Midbrain (tissue), 1 donor: ENCODE measurements at regions not wholly inside any gene's neighbourhood (a gene's known extent, or its start where the extent isn't known, plus 50 kb on each side); places are given as distances from the start of the nearest gene placed in this dataset.
"Not testable (repeated sequence)": the region's sequence is repeated elsewhere in the genome, so short reads cannot be mapped to it uniquely, and the experiment has no call there.

Experiments used
- DNase-seq: peaks from one replicate; lab custom pipeline; 2025; lab: John Stamatoyannopoulos, UW

- no peak for DNase-seq
Measured at GRCh38 chr3:137438561-137438960, 325.6 kb upstream of the SOX14 start.

DNA sequence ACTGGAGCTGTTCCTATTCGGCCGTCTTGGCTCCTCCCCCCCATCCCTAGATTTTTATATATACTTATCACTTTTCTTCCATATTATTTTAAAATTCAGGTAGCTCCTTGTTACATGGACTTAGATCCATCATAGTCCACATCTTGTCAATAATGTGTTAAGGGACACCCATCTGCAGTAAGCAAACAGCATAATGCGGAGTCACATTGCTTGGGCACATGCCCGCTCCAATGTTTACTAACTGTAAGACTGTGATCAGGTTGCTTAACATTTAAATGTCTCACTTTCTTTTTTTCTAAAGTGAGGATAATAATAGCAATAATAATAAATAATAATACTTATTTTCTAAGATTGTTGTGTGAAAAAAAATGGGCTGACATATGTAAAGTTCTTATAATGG is 303.2 kb upstream of the SOX14 start:
- no peak for DNase-seq

GRCh38 chr3:137463131-137463530 is 301.0 kb upstream of the SOX14 start:
- DNase-seq: no peak

DNA sequence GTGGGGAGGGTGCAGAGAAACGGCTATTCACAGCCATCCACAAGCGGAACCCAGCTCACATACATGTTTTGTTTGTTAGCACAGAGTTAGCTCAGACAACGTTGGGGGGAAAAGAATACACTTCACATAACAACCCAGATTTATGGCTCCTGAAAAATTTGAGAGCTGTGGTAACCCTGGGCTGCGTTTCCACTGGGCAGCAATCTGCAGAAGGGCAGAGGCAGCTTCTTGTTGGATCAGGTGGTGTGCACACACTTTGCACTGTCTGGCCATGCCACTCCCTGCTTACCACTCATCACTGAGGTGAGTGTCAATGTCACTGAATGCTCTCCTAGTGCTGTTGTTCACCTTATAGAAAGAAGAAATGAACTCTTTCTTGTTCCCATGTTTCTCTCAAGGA is 299.8 kb upstream of the SOX14 start:
- DNase-seq: no peak

DNA sequence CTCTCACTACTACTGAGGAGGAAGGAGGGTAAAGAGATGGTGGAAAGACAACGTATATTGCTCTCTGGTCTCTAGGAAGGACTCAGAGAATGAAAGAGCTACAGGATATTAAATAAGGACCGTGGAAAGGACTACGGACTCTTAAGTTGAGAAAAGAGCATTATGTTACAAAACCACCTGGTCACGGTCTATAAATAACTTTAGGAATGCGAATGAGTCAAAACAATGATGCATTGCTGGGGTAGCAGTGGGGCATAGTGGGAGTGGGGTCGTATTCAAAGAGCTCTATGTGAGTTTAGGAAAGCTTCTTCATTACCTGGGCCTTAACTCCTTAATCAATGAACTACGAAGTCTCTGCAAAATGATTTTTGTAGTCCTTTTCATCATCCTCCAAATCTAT is 295.7 kb upstream of the SOX14 start:
- DNase-seq: no peak

DNA sequence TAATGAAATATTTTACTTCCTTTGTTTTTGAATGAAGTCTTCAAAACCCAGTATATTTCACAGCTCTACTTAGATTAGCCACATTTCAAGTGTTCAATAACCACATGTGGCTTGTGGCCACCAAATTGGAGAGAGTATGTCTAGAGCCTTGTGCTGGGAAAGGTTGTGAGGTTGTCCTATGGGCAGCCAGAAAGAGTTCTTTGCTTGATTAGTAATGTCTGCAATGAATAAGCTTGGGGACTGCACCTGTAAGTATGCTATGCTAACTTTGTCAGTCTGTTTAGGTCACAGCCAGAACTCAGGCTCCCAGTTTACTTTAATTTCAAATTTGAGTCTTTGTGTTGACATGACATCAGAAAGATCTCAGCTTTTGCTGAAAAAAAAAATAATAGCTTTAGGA is 294.9 kb upstream of the SOX14 start:
- DNase-seq: no peak

DNA sequence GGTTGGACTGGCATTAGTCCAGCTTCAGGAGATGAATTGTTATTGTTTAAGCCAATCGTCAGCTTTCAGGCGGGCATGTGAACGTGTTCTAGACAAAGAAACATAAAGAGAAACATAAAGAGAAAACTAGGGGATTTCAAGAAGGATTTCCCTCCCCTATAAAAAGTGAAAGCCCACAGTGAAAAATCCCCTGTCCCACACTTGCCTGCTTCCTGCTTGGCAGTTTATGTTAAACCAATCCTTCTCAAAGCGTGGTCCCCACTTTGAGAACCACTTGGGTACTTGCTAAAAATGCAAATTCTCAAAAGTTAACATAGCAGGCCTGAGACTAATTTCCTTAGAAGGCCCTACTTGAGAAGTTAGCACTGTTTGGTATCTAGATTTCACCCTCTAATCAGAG is 293.0 kb upstream of the SOX14 start:
- no peak for DNase-seq

- no peak for DNase-seq
Measured at GRCh38 chr3:137471558-137472204, 292.4 kb upstream of the SOX14 start.

DNA sequence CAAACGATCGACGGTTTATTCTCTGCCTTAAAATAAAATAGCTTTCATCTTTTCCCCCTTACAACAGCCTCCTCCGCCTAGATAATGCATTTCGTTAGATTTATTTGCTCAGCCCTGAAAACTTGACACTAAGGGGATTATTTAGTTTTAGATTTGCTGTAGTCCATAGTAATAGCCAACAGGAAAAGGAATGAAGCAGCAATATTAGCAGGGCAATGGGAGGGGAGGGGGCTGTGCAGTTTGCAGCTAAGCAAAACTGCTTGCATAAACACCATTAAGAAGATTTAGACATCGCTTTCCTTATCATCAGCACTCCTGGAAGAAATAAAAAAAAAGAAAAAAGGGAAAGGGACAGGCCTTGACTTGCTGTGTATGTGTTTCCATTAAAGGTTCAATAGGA is 286.5 kb upstream of the SOX14 start:
- no peak for DNase-seq

DNA sequence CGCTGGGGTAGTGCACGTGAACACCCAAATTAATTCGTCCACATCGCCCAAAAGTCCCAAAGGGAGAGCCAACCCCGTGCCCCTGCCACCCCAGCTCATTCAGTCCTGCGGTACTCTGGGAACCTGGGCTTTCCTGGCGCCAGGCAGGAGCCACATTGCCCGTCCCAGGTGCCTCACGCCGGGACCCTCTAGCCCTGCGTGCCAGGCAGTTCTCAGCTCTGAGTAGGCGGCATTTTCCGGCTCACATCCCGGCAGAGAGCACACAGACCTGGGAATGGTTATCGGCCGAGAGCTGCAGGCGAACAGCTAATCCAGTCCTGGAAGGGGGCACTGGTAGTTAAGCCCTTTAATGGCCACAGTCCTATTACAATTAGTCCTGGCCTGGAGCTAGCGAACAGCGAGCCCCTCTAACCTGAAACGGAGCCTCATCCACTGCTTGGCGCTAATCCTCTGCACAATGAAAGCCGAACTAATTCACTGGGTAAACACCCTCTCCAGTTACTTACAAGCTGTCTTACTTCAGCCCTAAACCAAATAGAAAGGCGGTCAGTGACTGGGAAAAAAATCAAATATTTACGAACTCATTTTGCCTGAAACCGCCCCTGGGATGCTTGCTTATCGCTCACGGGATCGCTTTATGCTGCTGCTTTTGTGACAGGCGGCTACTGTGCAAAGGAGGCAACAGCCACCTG is 254.6 kb upstream of the SOX14 start:
- DNase-seq: no peak

DNA sequence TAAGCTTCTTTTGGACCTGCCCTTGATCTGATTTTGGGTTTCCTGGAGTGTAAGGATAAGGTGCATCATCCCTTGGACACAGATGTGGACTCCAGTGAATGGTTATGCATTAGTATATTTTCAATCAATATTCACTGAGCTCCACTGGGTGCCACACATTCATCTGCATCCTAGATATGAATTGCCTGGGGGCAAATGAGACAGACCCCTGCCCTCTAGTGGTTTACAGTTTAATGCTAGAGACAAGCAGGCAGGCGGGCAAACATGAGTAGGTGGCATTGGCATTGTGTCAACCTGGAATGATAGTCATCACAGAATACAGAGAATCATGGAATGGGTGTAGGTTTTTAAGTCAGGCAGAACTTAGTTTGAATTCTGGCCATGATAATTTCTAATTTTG is 252.5 kb upstream of the SOX14 start:
- DNase-seq: no peak

DNA sequence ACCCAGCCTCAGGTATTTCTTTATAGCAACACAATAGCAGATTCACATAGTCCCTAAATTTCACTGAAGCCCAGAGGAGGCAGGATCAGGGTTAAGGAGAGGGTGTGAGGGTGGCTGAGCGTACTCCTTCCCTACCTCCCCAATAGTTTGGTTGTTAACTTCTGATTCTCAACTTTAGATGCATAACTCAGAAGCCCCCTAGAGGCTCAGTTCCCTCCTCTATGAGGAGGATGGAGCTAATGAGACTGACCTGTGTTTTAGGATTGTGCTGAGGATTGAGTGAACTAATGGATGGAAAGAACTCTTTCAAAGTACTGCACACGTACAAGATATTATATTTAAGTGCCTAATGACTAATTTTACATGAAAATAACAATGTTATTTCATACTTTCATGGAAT is 249.3 kb upstream of the SOX14 start:
- DNase-seq: no peak

- no peak for DNase-seq
Measured at GRCh38 chr3:137519602-137520001, 244.5 kb upstream of the SOX14 start.

DNA sequence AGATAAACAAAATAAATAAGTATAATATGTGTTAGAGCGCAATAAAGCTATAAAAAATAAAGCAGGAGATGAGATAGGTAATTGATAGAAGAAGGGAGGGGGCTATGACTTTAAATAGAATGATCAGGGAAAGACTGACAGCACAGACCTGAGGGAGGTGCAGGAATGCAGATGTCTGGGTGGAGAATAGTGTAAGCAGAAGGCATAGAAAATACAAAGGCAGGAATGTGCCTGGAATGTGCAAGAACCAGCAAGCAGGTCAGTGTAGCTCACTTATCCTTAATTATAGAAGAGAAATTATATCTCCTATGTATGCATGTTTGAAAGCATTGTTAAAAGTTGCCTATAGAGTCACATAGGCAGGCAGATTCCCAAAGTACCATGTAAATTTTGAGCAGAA is 239.4 kb upstream of the SOX14 start:
- DNase-seq: no peak

- DNase-seq: no peak
Measured at GRCh38 chr3:137525471-137525870, 238.6 kb upstream of the SOX14 start.

DNA sequence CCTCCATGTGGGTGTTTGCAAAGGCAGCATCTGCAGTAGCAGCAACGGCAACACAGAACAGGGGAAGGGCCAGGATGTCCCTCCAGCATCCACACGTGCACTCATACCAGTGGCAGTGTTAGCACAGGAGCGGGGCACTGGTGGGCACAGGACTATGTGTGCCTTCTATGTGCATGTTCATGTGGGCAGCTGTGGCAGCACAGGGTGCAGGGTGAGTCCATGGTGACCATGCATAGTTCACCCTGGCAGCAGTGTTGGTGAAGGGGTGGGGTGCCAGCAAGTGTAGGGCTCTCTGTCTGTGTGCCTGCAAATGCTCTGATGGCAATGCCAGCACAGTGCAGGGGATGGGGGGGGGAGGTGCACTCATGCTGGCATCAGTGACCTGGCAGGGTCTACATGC is 222.1 kb upstream of the SOX14 start:
- DNase-seq: no peak

DNA sequence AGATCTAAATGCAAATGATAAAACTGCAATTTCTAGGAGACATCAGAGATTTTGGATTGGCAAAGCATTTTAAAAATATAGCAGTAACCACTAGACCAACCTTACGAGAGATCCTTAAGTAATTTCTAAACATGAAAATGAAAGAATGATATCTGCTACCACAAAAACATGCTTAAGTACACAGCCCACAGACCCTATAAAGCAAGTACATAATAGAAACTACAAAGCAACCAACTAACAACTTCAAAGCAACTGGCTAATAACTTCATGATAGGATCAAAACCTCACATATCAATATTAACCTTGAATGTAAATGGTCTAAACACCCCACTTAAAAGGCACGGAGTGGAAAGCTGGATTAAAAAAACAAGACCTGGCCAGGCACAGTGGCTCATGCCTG is 209.9 kb upstream of the SOX14 start:
- DNase-seq: no peak

GRCh38 chr3:137568880-137569279 is 195.2 kb upstream of the SOX14 start:
- DNase-seq: no peak

DNA sequence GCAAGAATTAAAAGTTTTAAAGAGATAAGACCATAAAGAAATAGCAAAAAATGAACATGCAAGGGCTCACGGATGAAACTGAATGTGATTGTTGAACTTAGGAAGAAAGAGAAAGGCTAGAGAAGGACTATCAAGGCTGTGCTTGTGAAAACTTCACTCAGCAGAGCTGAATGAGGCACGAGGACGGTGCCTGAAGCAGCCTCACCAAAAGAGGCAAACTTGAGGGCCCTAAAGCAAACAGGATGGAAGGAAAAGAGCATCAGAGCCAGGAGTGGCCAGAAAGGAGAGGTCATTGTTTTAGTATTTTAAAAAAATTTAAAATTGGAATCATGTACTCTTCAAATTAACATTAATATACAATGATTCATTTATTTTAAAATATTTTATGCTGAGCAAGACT is 191.2 kb upstream of the SOX14 start:
- DNase-seq: no peak

GRCh38 chr3:137582484-137582883 is 181.6 kb upstream of the SOX14 start:
- no peak for DNase-seq

GRCh38 chr3:137583256-137583655 is 180.9 kb upstream of the SOX14 start:
- DNase-seq: no peak

- no peak for DNase-seq
Measured at GRCh38 chr3:137588871-137589270, 175.2 kb upstream of the SOX14 start.

- not testable (repeated sequence) for DNase-seq
Measured at GRCh38 chr3:137595415-137595814, 168.7 kb upstream of the SOX14 start.

- no peak for DNase-seq
Measured at GRCh38 chr3:137610723-137611122, 153.4 kb upstream of the SOX14 start.
